ENCODE measurements at regions not wholly inside any gene's neighbourhood (a gene's known extent, or its start where the extent isn't known, plus 50 kb on each side); places are given as distances from the start of the nearest gene placed in this dataset.
"Not testable (repeated sequence)": the region's sequence is repeated elsewhere in the genome, so short reads cannot be mapped to it uniquely, and the experiment has no call there.

- DNase-seq, result no peak
These were observed 157.3 kb upstream of the CHAC2 start for GRCh38 chr2:53610260-53610659.

GRCh38 chr2:53609551-53609950, 158.1 kb upstream of the CHAC2 start:
- DNase-seq, result no peak

GRCh38 chr2:53608293-53608692, 159.3 kb upstream of the CHAC2 start:
- DNase-seq, result no peak

- DNase-seq, result no peak
These were observed 166.8 kb upstream of the CHAC2 start for GRCh38 chr2:53600815-53601214.

DNA sequence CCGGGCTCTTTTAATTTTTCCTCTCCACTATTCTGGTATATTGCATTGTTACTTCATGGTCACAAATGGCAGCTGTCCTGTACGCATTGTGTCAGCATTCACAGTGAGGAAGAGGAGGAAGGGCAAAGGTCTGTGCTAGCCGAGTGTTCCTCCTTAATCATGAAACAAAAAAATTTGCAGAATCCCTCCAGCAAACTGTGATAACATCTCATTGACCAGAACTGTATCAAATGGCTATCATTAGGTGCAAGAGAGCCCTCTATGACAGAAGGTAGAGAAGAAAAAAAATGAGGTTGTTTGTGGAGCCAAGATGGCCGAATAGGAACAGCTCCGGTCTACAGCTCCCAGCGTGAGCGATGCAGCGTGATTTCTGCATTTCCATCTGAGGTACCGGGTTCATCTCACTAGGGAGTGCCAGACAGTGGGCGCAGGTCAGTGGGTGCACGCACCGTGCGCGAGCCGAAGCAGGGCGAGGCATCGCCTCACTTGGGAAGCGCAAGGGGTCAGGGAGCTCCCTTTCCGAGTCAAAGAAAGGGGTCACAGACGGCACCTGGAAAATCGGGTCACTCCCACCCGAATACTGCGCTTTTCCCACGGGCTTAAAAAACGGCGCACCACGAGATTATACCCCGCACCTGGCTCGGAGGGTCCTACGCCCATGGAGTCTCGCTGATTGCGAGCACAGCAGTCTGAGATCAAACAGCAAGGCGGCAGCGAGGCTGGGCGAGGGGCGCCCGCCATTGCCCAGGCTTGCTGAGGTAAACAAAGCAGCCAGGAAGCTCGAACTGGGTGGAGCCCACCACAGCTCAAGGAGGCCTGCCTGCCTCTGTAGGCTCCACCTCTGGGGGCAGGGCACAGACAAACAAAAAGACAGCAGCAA, 180.6 kb upstream of the CHAC2 start:
- not testable (repeated sequence) for DNase-seq

GRCh38 chr2:53584986-53585385, 182.6 kb upstream of the CHAC2 start:
- DNase-seq, result no peak

GRCh38 chr2:53583583-53583982, 184.0 kb upstream of the CHAC2 start:
- no peak for DNase-seq

- no peak for DNase-seq
These were observed 185.0 kb upstream of the CHAC2 start for GRCh38 chr2:53582556-53582955.

GRCh38 chr2:53576166-53576565, 191.4 kb upstream of the CHAC2 start:
- no peak for DNase-seq

- DNase-seq, result no peak
These were observed 191.9 kb upstream of the CHAC2 start for GRCh38 chr2:53575721-53576124.

DNA sequence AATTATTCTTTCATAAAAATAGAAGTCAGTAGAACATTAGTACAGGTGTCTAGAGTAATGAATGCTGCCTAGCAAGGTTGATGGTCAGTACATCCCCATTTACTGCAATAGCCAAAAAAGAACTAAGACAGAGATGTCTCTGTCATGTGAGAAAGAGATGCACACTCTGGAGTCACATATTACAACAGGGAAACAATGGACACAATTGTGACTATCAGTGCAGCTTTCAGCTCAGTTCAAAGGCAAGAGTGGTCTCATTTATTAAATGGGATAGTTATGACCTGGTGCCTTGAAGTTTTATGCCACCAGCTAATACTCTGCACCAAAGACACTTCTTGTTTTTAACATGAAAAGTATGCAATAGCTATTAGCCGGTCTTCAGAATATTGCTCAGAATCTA, 194.9 kb upstream of the CHAC2 start:
- DNase-seq, result no peak

DNA sequence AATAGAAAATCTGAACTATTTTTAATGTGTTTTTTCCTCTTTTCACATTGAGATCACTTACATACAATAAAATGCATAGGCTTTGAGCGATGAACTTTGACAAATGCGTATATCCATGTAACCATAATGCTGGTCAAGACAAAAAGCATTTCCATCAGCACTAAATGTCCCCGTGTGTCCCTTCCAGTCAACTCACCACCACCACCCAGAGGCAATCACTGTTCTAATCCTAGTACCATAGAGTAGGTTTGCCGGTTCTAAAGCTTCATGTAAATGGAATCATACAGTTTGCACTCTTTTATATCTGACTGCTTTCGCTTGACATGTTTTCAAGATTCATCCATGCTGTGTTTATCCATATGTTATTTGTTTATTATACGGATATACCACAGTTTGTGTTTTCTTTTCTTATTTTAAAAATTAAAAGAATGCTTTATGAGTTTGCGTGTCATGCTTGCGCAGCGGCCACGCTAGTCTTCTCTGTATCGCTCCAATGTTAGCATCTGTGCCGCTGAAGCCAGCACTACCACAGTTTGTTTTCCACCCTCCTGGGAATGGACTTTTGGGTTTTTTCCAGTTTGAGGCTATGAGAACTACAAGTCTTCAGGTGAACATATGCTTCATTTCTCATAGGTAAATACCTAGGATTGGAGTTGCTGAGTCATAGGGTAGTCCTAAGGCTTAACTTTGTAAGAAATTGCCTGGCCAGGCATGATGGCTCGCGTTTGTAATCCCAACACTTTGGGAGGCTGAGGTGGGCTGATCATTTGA, 197.5 kb upstream of the CHAC2 start:
- no peak for DNase-seq

- no peak for DNase-seq
These were observed 199.1 kb upstream of the CHAC2 start for GRCh38 chr2:53568469-53568868.

DNA sequence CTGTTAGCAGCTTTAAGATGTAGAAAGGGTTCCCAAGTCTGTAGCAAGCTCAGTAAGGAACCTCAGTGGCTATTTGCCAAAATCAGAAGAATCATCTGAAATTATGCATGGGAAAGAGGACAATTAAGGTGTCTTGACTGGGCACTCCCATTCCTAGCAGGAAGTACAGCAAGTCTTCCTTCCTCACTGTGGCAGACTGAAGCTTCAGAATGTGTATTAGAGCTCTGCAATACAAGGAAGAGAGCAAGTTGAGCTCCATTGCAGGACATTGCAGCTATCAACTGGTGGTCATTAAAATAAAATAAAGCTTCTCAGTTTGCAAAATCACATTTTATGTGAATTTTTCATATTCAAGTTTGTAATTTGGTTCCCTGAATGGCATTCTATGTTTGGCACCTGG, 200.5 kb upstream of the CHAC2 start:
- DNase-seq, result no peak

GRCh38 chr2:53562407-53562806, 205.2 kb upstream of the CHAC2 start:
- no peak for DNase-seq

DNA sequence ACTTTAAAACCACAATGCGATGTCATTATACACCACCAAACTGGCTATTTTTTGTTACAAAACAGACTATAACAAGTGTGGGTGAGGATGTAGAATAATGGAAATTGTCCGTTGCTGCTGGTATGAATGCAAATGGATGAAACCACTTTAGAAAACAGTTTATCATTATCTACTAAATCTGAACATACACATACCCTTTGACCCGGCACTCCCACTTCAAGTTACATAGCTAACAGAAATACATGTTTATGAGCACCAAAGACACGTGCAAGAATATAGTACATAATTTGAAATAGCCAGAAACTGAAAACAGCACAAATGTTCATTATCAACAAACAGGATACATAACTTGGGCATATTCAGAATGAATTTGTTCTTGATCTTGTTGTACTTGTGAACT, 206.4 kb upstream of the CHAC2 start:
- no peak for DNase-seq

GRCh38 chr2:53559302-53559966, 208.2 kb upstream of the CHAC2 start:
- no peak for DNase-seq

- DNase-seq, result no peak
These were observed 208.7 kb upstream of the CHAC2 start for GRCh38 chr2:53558867-53559266.

DNA sequence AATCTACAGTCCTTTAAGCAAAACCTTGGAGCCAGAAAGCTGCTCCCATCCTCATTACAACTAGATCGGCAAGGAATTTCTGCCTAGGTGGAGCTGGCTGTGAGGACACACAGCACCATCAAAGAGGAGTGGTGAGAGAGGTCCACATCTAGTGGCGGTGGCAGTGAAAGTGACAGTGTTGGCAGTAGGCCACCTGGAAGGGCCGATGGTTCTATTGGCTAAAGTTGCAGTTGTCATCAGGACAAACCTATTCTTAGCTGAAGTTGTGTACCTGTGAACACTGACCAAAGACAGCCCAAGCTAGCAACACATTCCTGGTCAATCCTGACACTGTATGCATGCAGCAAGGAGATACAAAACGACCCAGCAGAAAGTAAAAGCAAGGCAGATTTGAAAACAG, 218.1 kb upstream of the CHAC2 start:
- no peak for DNase-seq

- DNase-seq, result no peak
These were observed 222.0 kb upstream of the CHAC2 start for GRCh38 chr2:53545604-53546003.

- no peak for DNase-seq
These were observed 222.6 kb upstream of the CHAC2 start for GRCh38 chr2:53544871-53545558.

DNA sequence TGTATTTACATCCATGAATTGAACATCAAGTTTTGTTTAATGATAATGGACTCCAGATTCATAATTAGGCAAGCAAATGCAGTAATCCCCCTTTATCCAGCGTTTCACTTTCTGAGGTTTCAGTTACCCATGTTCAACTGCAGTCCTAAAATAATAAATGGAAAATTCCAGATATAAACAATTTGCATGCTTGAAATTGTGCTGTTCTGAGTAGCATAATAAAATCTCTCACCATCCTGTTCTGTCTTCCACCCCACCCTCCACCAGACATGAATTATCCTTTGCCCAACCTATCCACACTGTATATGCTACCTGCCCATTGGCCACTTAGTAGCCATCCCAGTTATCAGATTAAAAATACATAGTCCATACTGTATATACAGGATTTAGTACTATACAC, 224.5 kb upstream of the CHAC2 start:
- no peak for DNase-seq

Data from central memory CD4-positive, alpha-beta T cell (primary cell).